Transverse colon (tissue), 4 donors: ENCODE measurements at regions not wholly inside any gene's neighbourhood (a gene's known extent, or its start where the extent isn't known, plus 50 kb on each side); places are given as distances from the start of the nearest gene placed in this dataset.

ENCODE experiments used
- POLR2A ChIP-seq: fragments of 450-650 bp; IDR thresholded peaks from one replicate; pipeline ENCODE4 v1.6.1; 2016; ENCODE audit warnings: antibody characterized with exemption, mild to moderate bottlenecking, moderate library complexity
- POLR2AphosphoS5 ChIP-seq, 3 donors: sonication (generic); formaldehyde crosslinking; IDR thresholded peaks; one replicate each; pipeline ENCODE4 v1.6.1; 2016; ENCODE audit warnings: antibody characterized with exemption in 3 of 3
- TF ChIP-seq, protein P1 (sequence below), 5 experiments: fragments of 200-600 bp in 3 of 5; fragments of 450-650 bp in 2 of 5; sonication (generic) in 3 of 5; IDR thresholded peaks; 1 replicate in 2 of 5; 2 replicates in 3 of 5; pipeline ENCODE4 v1.5.1; 2016 to 2017; ENCODE audit warnings: antibody characterized with exemption in 5 of 5, inconsistent platforms in 3 of 5, mild to moderate bottlenecking in 2 of 5, moderate library complexity in 1 of 5

DNA sequence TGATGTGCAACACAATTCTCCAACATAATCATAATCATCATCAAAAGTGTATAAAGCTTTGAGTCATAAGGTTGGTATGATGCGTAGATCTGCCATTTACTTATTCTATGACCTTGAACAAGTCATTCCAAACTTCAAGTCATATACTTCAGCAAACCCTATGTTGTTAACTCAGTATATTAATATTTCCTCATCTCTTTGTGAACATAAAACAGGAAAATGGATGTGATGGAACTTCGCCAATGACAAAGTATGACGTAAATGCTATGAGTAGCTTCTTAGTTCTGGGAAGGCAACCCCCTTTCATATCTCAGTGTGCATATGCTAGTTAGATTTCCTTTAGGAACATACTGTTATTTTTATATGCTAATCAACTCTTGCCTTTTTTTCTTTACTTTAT, 102.7 kb upstream of the ANO3 start:
- TF ChIP-seq, protein P1, sequence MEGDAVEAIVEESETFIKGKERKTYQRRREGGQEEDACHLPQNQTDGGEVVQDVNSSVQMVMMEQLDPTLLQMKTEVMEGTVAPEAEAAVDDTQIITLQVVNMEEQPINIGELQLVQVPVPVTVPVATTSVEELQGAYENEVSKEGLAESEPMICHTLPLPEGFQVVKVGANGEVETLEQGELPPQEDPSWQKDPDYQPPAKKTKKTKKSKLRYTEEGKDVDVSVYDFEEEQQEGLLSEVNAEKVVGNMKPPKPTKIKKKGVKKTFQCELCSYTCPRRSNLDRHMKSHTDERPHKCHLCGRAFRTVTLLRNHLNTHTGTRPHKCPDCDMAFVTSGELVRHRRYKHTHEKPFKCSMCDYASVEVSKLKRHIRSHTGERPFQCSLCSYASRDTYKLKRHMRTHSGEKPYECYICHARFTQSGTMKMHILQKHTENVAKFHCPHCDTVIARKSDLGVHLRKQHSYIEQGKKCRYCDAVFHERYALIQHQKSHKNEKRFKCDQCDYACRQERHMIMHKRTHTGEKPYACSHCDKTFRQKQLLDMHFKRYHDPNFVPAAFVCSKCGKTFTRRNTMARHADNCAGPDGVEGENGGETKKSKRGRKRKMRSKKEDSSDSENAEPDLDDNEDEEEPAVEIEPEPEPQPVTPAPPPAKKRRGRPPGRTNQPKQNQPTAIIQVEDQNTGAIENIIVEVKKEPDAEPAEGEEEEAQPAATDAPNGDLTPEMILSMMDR (IDR thresholded peaks at IDR 0.05): no peak
- TF ChIP-seq POLR2A: no peak
- TF ChIP-seq POLR2AphosphoS5 (IDR thresholded peaks at IDR 0.05): no peak
